GM21381 (cell line): ENCODE measurements at regions not wholly inside any gene's neighbourhood (a gene's known extent, or its start where the extent isn't known, plus 50 kb on each side); places are given as distances from the start of the nearest gene placed in this dataset.

Source experiments
- ATAC-seq: cut with Tn5 transposase; IDR thresholded peaks from one replicate; pipeline ENCODE4 v1.9.1; 2021; ENCODE audit warnings: mild to moderate bottlenecking, moderate library complexity; ENCODE audit not compliant: unreplicated experiment

DNA sequence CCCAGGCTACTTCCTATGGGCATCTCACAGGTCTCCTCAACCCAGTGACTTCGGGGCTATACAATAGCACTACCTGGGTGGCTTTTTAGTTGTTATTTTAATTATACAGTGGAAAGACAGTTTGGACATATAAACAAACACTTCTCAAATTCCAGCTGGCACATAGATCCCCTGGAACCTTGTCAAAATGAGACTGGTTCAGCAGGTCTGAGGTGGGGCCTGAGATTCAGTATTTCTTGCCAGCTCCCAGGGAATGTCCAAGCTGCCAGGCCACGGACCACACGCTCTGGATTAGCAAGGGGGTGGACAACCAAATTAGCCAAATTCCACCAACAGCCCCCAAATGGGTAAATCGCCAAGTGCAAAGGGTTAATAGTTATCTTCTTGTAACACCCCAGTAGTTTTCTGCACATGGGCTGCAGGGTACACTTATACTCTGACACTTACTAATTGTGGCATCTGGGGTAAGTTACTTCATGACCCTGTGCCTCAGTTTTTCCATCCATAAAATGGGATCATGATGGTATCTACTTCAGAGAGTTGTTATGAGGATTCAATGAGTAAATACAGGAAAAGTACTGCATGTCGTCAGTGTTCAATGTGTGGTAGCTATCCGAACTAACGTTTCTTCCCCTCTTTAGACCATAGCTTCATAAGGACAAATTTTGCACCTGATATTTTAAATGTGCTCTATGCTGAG lies 789.4 kb upstream of the TBX3 start:
- no peak for ATAC-seq

DNA sequence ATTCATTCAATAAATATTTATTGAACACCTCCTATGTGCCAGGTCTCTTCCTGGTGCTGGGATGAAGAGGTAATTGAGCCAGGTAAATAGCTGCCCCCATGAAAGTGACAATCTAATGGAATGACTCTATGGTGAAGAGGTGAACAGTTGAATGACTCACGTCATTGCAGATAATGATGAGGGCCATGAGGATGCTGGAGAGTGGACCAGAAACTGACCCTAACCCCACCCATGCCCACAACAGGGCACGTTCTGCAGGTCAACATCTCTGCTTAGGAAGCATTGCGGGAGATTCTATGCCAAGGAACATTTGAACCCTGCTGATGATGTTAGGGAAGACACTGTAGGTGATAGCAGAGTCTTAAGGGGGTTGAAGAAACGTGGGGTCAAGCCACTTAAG lies 788.9 kb upstream of the TBX3 start:
- no peak for ATAC-seq

GRCh38 chr12:115470977-115471376 lies 787.0 kb upstream of the TBX3 start:
- no peak for ATAC-seq

DNA sequence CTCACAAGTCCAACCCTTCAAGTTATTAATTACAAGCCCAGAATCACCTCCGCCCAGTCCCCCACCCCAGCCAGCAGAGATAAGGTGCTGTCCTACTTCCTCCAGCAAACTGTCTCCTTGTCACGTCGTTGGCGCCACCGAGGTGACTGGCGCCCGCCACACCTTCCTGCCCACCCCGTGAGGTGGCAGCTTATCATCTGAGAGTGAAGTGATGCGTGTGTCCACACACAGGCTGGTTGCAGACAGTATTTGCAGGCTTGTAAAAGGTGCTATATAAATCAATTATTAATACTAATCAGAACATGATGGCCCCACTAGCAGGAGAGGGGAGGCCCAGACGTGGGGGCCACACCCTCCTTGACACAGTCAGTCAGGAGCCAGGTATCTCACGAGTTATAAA lies 786.6 kb upstream of the TBX3 start:
- ATAC-seq = no peak

- ATAC-seq = no peak
Measured at GRCh38 chr12:115468087-115468510, 784.1 kb upstream of the TBX3 start.

GRCh38 chr12:115467531-115467930 lies 783.6 kb upstream of the TBX3 start:
- no peak for ATAC-seq

- ATAC-seq = no peak
Measured at GRCh38 chr12:115466076-115466475, 782.1 kb upstream of the TBX3 start.

- ATAC-seq = no peak
Measured at GRCh38 chr12:115464661-115465060, 780.7 kb upstream of the TBX3 start.

- ATAC-seq = no peak
Measured at GRCh38 chr12:115464111-115464581, 780.2 kb upstream of the TBX3 start.

DNA sequence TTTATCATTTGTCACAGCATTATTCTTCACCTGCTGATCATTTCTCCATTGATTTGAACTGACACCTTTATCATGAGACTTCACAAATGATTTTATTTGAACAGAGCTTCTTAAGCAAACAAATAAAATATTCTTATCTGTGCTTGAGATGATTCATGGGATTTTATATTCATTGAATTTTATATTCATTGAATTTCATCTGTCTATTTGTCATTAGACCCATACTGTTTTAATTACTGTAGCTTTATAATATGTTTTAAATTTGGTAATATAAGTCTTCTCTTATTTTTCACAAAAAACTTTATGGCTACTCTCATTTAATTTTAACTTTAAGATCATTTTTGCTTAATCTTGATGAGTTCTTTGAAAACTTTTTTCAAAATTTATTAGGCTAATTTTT lies 777.4 kb upstream of the TBX3 start:
- no peak for ATAC-seq

GRCh38 chr12:115457798-115458197 lies 773.8 kb upstream of the TBX3 start:
- ATAC-seq = no peak

DNA sequence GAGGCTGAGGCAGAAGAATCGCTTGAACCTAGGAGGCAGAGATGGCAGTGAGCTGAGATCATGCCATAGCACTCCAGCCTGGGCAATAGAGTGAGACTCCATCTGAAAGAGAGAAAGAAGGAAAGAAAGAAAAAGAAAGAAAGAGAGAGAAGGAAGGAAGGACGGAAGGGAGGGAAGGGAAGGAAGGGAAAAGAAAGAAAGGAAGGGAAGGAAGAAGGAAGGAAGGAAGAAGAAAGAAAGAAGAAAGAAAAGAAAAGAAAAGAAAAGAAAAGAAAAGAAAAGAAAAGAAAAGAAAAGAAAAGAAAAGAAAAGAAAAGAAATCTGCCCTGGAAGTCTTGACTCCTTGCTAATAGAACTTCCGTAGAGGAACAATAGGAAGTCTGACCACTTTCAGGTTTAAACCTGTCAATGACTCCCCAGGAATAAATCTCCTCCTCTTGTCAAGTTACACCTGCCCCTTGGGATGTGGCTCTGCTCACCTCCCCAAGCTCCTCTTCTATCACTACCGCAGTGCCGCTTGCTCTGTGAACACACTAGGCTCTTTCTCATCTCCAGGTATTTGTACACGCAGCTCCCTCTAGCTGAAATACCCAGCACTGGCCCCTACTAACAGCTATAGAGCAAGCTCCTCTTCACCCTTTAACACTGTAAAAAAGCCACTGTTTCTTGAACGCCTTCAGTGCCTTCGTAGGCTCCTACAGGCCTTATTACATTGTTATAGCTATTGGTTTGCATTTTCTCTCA lies 773.1 kb upstream of the TBX3 start:
- ATAC-seq = no peak

DNA sequence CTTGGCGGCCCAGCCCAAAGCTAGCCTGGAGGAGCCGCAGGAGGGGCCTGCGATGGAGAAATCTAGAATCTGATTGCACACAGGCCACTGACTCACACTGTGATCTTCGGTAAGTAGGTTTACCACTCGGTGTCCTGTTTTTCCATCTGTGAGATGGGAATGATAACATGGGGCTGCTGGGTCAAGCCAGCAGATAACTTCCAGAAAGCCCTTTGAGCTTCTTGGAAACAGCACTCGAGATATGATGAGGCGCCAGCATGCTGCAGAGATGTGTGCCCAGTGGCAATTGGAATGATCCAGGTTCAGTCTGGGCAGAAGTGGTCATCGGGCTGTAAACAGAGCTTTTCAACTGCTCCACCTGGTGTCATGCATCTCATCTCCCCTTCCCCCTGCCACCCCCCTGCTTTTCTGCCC lies 771.3 kb upstream of the TBX3 start:
- ATAC-seq = no peak

- ATAC-seq = no peak
Measured at GRCh38 chr12:115452751-115453281, 768.8 kb upstream of the TBX3 start.

DNA sequence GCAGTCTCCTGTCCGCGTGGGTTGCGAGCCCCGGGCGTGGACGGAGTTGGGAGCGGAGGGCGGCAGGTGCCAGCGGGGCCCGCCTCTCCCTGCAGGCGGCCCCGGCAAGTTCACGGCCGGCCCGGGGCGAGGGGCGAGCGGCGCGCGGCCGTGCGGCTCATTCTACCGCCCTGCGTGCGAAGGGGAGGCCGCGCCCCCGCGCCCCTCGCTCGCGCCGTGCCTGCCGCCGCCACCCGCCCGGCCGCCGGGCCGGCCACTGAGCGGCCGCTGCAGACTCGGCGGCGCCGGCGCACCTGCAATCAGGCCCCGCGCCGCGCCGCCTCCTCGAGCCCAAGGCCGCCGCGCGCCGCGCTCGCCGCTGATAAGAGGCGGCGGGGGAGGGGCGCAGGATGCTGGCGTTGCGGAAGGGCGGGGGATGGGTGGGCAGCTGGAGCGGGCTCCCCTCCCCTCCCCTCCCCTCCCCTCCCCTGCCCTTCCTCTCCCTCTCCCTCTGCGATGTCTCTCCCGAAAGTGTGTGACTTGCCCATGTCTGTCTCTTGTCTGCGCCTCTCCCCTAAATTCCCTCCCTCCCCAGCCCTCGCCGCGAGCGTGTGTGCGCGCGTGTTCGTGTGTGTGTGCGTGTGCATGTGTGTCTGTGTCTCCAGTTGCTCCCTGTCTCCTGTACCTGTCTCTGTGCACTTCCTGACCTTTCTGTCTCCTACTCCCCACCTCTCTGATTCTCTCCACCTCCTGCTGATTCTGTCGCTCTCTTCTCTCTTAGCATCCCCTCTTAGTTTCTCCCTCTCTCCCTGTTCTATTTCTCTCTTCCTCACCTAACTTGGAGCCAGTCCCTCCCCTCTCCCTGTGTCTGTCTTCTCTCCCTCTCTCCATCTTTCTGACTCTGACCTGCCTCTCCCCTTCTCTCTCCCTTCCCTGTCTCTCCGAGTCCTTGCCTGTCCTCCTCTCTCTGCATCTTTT lies 768.1 kb upstream of the TBX3 start:
- ATAC-seq = no peak

DNA sequence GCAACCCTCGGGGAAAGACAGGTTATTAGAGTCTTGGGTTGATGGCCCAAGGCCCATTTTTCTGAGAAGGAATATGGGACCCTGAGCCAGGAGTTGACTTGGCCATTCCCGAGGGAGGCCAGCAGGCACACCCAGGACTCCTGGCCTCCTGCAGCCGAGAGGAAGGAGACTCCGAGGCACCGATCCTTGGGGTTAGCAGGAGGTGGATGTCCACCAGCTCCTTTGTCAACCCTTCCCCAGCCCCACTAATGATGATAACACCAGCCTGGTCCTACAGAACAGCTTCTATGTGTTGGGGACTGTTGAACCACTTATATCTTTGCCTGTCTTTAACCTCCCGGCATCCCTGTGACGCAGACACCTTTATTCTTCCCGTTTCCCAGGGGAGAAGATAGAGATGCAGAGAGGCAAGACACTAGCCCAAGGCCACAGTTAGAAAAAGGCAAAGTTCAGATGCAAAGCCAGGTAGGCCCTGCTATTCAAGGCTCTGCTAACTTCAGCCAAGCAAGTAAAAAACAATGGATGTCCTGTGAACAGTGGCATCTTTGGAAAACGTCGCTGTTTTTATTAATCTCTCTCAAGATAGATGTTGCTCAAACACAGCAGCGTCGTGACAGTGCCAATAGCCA lies 767.3 kb upstream of the TBX3 start:
- no peak for ATAC-seq

DNA sequence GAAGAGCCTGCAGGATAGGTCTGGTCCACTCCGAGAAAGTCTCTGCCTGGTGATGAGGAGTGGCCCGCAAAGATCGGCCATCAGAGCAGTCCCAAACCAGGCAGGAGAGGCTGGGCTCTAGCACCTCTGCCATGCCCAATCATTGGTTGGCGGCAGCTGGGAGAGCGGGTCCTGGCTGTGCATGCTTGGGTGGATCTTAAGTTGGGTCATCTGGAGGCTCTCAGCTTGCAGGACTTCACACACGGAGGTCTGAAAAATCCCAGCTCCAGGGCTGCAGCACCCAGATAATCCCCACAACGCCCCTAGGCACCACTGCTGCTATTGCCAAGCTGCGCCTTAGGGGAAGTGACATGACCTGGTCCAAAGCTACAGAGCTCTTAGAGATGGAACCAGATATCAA lies 766.7 kb upstream of the TBX3 start:
- no peak for ATAC-seq

DNA sequence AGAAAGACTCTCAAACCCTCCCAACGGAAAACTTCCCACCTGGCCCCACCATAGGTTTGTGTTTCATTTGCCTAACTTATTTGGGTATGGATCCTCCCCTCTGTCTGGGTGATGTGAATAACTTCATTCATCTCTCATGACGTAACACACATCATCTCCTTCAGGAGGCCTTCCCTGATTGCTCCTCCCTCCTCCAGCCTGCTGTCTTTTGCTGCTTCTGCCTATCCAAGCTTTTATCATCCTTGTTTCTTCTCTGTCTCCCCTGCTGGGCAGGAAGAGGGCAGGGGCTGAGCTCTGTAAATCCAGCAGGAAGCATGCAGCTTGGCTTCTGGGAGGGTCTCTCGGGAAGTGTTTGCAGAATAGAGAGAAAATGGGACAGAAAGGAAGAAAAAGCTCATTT lies 766.0 kb upstream of the TBX3 start:
- ATAC-seq = no peak

- no peak for ATAC-seq
Measured at GRCh38 chr12:115449526-115449925, 765.6 kb upstream of the TBX3 start.

- ATAC-seq = no peak
Measured at GRCh38 chr12:115444346-115444745, 760.4 kb upstream of the TBX3 start.
